GM21737 (cell line): ENCODE measurements at regions not wholly inside any gene's neighbourhood (a gene's known extent, or its start where the extent isn't known, plus 50 kb on each side); places are given as distances from the start of the nearest gene placed in this dataset.

Experiments
- ATAC-seq: cut with Tn5 transposase; IDR thresholded peaks from one replicate; pipeline ENCODE4 v1.9.1; 2021; ENCODE audit warnings: mild to moderate bottlenecking, moderate library complexity; ENCODE audit not compliant: unreplicated experiment

DNA sequence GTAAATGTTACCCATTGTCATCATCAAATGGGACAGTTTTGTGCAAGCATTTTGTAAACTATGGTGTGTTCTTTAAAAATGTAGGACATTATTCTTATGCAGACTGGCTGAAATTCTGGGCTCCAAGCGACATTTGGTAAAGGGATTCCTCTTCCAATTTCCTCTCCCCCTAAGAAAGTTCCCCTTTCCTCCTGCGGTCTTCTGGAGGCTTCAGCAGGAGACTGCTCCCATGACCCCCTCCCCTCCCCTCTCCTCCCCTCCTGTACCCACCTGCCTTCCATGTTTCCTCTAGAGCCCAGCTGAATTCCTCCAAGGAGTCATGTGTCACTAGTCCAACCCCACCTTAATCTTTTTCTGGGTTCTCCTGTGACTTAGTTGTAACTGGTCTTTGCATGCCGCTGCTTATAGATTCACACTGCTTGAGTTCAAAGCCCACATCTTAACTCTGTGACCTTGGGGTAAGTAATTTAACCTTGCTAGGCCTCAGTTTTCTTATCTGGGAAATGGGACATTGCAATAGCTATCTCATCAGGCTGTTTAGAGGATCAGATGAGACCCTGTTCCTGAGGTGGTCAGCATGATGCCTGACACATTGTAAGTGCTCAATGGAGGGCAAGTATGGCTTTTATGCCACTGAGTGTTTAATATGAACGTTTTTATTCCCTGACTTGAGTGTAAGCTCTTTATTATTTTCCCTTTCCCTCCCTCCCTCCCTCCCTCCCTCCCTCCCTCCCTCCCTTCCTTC, 69.9 kb upstream of the WDR26 start:
- no peak for ATAC-seq

DNA sequence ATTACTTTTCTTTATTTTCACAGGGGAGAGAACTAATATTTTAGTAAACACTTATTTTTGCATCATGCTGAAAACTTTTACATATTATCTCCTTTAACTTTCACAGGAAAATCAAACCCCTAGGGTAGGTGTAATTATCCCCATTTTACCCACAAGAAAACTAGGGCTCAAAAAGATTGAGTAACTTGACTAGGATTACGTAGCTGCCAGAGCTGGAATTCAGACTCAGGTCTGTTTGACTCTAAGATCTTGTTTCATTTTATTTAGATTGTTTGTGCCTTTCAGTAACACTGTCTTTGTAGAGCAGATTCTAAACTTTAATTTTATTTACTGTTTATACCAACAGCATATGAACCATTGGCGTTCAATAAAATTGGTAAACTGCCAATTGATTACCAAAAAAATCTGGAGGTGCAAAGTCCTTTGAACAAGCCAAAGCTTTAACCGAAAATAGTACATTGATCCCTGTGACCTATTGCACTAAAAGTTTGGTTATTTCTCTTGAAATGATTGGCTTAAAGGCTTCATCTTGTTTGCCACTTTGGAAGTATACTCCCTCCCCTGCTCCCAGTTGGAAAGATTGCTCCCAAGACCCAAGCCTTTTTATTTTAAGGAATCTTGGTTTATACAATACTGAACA, 71.0 kb upstream of the WDR26 start:
- ATAC-seq, result no peak

- no peak for ATAC-seq
These were observed 71.7 kb upstream of the WDR26 start for GRCh38 chr1:224506141-224506814.

- ATAC-seq, result no peak
These were observed 73.3 kb upstream of the WDR26 start for GRCh38 chr1:224507771-224508523.

DNA sequence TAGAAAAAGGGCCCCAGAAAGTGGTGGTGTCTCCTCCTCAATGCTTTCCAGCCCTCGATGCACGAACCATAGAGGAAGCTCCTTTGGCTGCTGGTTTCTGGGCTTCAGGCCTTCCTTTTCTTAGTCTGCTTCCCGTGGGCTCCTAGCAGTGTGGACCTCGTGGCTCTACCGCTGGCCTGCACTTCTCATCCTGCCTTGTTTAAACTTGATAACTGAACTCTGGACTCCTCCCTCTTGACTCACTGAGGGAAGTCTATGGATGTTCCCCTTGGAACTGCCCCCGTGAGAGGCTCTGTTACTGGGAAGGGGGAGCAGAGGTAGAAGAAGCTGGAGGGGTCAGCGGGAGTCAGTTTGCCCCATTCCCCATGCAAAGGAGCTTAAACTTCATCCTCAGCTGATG, 75.3 kb upstream of the WDR26 start:
- ATAC-seq, result no peak

GRCh38 chr1:224510880-224511645, 76.5 kb upstream of the WDR26 start:
- no peak for ATAC-seq

DNA sequence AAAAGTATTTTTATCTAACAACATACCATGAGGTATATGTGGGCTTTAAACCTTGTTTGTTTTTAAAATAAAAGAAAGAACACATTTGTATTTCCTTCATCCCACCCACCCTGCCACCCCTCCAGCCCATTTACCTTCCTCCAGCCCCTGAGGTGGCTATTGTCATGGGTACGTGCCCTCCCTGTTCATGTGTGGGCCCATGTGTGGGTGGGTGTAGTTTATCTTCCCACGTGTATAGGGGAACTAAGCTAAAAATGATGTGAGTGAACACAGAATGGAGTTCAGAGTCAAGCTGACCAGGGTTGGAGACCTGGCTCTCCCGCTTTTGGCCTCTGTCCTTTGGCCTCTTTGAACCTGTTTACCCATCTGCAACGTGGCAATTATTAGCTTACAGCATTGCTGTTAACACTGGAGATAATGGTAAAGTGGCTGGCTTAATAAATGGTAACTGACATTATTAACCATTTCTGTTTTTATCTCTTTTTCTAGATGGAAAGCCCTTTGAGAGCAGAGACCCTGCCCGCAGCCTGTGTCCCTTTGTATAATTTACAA, 78.1 kb upstream of the WDR26 start:
- no peak for ATAC-seq

DNA sequence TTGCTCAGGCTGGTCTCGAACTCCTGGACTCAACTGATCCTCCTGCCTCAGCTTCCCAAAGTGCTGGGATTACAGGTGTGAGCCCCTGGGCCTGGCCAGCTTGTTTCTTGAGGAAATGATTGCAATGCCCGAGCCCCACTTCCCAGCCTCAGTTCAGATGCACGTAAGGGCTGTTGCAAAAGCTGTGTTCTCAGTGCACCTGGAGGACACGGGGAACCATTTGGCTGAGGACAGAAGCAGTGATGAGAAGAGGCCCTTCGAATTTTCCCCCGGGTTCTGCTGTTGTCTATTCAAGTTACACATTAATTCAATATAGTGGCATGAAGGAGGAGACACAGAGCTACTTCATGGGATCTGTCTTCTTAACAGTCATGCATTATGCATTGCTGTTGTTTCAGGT, 78.8 kb upstream of the WDR26 start:
- ATAC-seq, result no peak

GRCh38 chr1:224513787-224514209, 79.2 kb upstream of the WDR26 start:
- ATAC-seq, result peak; percentile 93

DNA sequence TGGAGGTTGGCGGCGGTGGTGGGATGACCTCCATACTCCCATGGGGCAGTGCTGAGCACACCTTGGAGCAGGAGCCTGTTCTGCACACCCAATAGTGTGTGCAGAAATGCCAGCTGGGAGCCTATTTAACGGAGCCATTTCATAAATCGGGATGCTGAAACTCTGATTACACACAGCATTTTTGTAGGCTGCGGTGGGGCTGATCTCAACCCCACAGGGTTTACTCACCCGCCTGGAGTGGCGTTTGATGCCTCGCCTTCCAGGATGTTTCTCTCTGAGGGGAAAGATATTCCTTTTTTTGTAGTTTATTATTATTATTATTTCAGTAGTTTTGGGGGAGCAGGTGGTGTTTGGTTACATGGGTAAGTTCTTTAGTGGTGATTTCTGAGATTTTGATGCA, 82.6 kb upstream of the WDR26 start:
- no peak for ATAC-seq

GRCh38 chr1:224518528-224518927, 83.9 kb upstream of the WDR26 start:
- ATAC-seq, result no peak

GRCh38 chr1:224519874-224520273, 85.3 kb upstream of the WDR26 start:
- ATAC-seq, result no peak

DNA sequence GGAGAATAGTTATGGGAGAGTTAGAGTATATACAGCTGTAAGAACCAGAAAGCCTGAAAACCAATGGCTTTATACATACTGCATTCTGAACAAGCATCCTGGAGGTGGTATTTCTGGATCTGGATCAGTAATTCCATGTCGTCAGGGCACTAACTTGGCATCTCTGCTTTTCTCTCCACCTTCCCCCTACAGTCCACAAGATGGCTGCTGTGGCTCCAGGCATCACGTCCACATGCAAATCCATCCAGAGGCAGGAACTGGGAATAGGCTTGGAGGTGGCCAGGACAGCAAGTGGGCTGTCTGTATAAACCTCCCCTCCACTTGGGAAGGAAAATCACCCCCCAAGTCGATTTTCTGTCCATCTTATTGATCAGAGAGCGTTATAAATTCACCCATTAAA, 86.2 kb upstream of the WDR26 start:
- ATAC-seq, result no peak

DNA sequence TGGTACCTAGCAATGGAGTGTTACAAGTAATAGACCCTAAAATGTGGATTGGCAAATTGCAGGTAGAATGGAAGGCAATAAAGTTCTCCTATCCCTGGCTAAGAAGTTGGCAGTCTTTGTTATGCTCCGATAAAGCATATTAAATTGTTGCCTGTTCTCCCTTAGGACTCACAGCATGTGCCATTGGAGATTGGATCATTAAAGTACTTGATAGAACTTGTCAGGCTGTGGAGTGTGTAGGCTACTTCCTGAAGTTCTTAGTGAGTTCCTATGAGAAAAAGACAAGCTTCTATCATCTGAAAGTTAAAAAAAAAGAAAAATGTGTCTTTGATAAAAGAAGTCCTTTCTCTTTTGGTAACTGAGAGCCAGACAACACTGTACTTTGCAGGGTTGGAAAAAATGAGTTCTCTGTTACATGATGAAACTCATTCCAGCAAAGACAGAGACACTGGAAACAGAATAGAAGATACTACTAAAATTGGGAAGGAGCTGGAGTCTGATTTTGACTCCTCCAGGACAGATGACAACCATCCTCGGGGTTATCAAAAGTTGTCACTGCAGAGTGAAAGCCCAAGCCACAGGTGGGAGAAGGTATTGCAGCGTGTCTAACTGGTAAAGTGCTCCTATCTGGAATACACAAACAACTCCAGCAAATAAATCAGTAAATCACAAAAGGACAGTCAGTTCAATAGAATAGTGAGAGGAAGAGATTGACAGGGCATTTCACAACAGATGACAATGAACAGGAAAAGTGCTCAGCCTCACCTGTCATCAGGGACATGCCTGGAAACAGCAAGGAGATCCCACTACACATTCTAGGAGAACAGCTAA, 87.5 kb upstream of the WDR26 start:
- no peak for ATAC-seq

GRCh38 chr1:224523676-224524075, 89.1 kb upstream of the WDR26 start:
- ATAC-seq, result no peak

- no peak for ATAC-seq
These were observed 90.1 kb upstream of the WDR26 start for GRCh38 chr1:224524679-224525078.

- no peak for ATAC-seq
These were observed 90.6 kb upstream of the CNIH3 start for GRCh38 chr1:224525411-224526040.

DNA sequence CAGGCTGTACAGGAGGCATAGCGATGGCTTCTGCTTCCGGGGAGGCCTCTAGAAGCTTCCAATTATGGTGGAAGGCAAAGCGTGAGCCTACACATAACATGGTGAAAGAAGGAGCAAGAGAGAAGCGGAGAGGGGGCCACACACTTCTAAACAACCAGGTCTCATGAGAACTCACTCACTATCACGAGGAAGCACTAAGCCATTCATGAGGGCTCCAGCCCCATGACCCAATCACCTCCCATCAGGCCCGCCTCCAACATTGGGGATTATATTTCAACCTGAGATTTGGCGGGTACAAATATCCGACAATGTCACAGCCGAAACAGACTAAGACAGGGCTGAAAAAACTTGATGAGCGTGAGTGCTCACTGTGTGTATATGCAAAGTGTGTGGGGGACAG, 89.3 kb upstream of the CNIH3 start:
- no peak for ATAC-seq

DNA sequence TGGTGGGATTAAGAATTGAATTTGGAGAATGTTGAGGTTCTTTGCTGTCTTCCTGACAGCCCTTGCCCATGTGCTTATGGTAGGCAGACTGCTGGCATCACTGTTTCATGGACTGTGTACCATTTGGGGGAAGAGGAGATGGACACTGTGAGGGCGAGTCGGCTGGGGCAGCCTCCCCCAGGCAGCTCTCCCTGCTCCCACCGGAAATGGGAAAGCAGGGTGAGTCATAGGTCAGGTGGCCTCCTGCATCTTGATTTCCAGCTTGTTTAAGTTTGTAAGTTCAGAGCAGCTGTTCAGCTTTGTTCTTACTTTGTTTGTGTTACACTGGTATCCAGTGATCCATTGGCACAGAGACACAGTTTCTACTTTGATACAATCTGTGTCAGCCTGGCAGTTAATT, 87.2 kb upstream of the CNIH3 start:
- no peak for ATAC-seq
